Activated gamma-delta T cell treated with Interleukin-2 at 50 U/mL for 16 hours (primary cell): ENCODE measurements at regions not wholly inside any gene's neighbourhood (a gene's known extent, or its start where the extent isn't known, plus 50 kb on each side); places are given as distances from the start of the nearest gene placed in this dataset.

ENCODE experiments used
- DNase-seq: peaks from one replicate; pipeline ENCODE4 v3.0.0-alpha.2; 2020

DNA sequence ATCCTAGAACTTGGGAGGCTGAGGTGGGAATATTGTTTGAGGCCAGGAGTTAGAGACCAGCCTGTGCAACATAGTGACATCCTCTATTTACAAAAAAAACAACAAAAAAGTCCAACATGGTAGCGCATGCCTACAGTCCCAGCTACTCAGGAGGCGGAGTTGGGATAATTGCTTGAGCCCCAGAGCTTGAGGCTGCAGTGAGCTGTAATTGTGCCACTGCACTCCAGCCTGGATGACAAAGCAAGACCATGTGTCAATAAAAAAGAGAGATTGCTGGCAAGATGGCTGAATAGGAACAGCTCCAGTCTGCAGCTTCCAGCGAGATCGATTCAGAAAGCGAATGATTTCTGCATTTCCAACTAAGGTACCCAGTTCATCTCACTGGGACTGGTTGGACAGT lies 54.8 kb upstream of the FBXL17 start:
- DNase-seq: no peak

GRCh38 chr5:108433600-108433999 lies 51.7 kb upstream of the FBXL17 start:
- DNase-seq: no peak

DNA sequence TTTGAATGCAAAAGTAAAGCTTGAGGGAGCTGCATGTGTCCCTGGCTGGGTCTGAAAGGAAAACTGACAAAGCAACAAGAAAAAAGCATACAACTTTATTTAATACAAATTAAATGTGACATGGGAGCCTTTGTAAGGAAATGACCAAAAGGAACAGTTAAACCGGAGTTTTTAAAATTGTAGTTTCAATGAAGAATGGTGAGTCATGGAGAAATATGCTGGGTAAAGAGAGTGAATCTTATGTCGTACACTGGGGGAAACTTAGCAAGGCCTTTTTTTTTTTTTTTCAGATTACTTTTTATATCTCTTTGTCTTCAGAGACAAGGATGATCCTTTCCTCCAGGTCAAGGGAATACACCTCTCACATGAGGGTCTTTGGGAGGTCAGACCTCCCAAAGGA lies 50.1 kb upstream of the FBXL17 start:
- DNase-seq: no peak
